ENCODE measurements at regions not wholly inside any gene's neighbourhood (a gene's known extent, or its start where the extent isn't known, plus 50 kb on each side); places are given as distances from the start of the nearest gene placed in this dataset.

DNA sequence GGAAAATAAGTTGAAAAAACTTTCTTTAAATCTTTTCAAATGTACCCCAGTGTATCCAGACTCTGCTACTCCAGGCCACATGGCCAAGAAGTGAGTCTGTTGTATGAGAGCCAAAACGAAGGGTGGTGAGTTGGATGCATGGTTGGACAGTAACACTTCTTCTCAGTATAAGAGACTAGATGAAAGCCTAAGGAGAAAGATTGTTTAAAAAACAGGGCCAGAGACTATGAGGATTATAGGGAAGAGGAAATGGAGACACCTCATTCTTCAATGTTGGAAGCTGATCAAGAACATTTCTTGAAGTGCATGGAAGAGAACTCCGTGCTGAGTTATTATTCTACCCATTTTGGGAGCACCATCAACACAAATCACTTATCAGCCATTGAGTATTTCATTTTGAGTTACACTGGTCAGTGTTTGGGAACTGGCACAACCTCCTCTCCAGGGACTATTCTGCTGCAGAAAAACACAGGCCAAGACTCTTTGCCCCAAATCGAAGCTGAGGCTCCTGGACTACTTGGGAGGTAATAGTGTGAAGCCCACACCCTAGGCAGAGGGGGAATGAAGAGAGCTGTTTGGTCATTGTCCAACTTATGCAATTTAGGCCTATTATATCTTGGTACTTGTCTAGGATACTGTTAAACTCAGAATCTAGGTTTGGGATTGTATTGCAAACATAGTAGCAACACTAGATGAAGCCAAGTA is 123.0 kb upstream of the SEC61G start:
- no peak overlapping the region for H3K4me2 ChIP-seq (ENCODE audit: low read length)
- H3K4me1 ChIP-seq (ENCODE audit: insufficient read depth, low read length, severe bottlenecking) = no peaks in the 10 kb centered on the region
- TF ChIP-seq, protein P1, sequence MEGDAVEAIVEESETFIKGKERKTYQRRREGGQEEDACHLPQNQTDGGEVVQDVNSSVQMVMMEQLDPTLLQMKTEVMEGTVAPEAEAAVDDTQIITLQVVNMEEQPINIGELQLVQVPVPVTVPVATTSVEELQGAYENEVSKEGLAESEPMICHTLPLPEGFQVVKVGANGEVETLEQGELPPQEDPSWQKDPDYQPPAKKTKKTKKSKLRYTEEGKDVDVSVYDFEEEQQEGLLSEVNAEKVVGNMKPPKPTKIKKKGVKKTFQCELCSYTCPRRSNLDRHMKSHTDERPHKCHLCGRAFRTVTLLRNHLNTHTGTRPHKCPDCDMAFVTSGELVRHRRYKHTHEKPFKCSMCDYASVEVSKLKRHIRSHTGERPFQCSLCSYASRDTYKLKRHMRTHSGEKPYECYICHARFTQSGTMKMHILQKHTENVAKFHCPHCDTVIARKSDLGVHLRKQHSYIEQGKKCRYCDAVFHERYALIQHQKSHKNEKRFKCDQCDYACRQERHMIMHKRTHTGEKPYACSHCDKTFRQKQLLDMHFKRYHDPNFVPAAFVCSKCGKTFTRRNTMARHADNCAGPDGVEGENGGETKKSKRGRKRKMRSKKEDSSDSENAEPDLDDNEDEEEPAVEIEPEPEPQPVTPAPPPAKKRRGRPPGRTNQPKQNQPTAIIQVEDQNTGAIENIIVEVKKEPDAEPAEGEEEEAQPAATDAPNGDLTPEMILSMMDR (IDR thresholded peaks at IDR 0.05; ENCODE audit: low read length) = no peak
- no peak for TF ChIP-seq EZH2 (IDR thresholded peaks at IDR 0.05; ENCODE audit: borderline replicate concordance, low read length)

DNA sequence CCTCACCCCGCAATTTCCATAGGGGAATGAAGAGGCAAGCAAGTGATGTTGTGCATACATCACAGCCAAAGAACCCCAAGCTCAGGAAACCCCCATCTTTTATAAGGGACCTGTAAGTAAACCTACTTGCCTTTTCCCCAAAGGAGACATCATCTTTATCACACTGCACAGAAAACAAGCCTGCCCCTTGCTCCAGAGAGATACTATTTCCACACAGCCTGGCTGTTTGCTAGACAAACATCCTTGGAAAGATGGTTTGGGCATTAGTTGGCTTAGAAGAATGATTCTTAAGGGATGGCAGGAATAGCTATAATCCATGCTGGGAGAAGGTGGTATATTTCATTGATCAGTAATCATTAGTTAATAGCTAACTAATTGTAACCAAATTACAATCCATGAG is 123.7 kb upstream of the SEC61G start:
- Histone ChIP-seq H4K20me1 (ENCODE audit: insufficient read depth, low read length) (no peaks in the 10 kb centered on the region), H3K27ac (ENCODE audit: low read depth, low read length, poor library complexity, severe bottlenecking) (no peak overlapping the region), H3K9me2 (ENCODE audit: low read depth, low read length) (0 out of 2 replicates have a peak, but pooled peaks cover 3% of the 10 kb centered on the region), H3K4me3 (ENCODE audit: low read depth, low read length, poor library complexity, severe bottlenecking) (no peak overlapping the region), H3K4me2 (ENCODE audit: low read length) (no peak overlapping the region), H3K36me3 (ENCODE audit: insufficient read depth, low read length) (no peaks in the 10 kb centered on the region), H3F3A (ENCODE audit: insufficient read depth, low read length) (no peaks in the 10 kb centered on the region), H3K79me2 (ENCODE audit: insufficient read depth, low read length) (no peaks in the 10 kb centered on the region), H3K27me3 (ENCODE audit: insufficient read depth, low read length) (no peaks in the 10 kb centered on the region), H3K9me3 (ENCODE audit: low read length) (no peaks in the 10 kb centered on the region), H3K9ac (ENCODE audit: low read length) (no peak overlapping the region), H2AFZ (ENCODE audit: low read length) (no peak overlapping the region), H3K4me1 (ENCODE audit: insufficient read depth, low read length, severe bottlenecking) (no peaks in the 10 kb centered on the region)
- no peak for TF ChIP-seq EZH2 (IDR thresholded peaks at IDR 0.05; ENCODE audit: borderline replicate concordance, low read length)
- TF ChIP-seq, protein P1 (IDR thresholded peaks at IDR 0.05; ENCODE audit: low read length) = no peak

More for the DNA sequence above, 123.0 kb upstream of the SEC61G start:
- no peak overlapping the region for H2AFZ ChIP-seq (ENCODE audit: low read length)
- no peak overlapping the region for H3K4me3 ChIP-seq (ENCODE audit: low read depth, low read length, poor library complexity, severe bottlenecking)
- no peaks in the 10 kb centered on the region for H4K20me1 ChIP-seq (ENCODE audit: insufficient read depth, low read length)
- no peaks in the 10 kb centered on the region for H3F3A ChIP-seq (ENCODE audit: insufficient read depth, low read length)
- H3K27me3 ChIP-seq (ENCODE audit: insufficient read depth, low read length) = no peaks in the 10 kb centered on the region
- no peaks in the 10 kb centered on the region for H3K9me3 ChIP-seq (ENCODE audit: low read length)
- H3K79me2 ChIP-seq (ENCODE audit: insufficient read depth, low read length) = no peaks in the 10 kb centered on the region
- no peaks in the 10 kb centered on the region for H3K36me3 ChIP-seq (ENCODE audit: insufficient read depth, low read length)
- no peak overlapping the region for H3K9ac ChIP-seq (ENCODE audit: low read length)
- H3K27ac ChIP-seq (ENCODE audit: low read depth, low read length, poor library complexity, severe bottlenecking) = no peak overlapping the region
- H3K9me2 ChIP-seq (ENCODE audit: low read depth, low read length) = 0 out of 2 replicates have a peak, but pooled peaks cover 3% of the 10 kb centered on the region

DNA sequence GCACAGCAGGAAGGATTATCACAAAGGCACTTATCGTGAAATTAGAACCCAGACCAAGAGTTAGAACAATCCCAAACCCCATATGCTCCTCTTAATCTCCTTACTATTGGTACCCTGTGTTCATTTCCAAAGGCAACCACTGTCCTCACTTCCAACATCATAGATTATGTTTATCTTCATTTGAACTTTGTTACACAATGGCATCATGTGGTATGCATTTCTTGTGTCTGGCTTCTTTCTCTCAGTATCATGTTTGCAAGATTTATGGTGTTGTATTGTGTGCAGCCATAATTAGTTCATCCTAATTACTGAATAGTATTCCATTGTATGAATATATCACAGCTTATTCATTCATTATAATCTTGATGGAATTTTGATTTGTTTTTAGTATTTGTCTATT is 124.6 kb upstream of the SEC61G start:
- Histone ChIP-seq H2AFZ (ENCODE audit: low read length) (no peak overlapping the region), H3K27me3 (ENCODE audit: insufficient read depth, low read length) (peaks cover 3% of the 10 kb centered on the region; the same call in 1 of the 2 replicates), H3K9ac (ENCODE audit: low read length) (no peak overlapping the region), H3K4me1 (ENCODE audit: insufficient read depth, low read length, severe bottlenecking) (no peaks in the 10 kb centered on the region), H3K9me3 (ENCODE audit: low read length) (no peaks in the 10 kb centered on the region), H3K27ac (ENCODE audit: low read depth, low read length, poor library complexity, severe bottlenecking) (no peak overlapping the region), H3K4me3 (ENCODE audit: low read depth, low read length, poor library complexity, severe bottlenecking) (no peak overlapping the region), H3K36me3 (ENCODE audit: insufficient read depth, low read length) (no peaks in the 10 kb centered on the region), H4K20me1 (ENCODE audit: insufficient read depth, low read length) (no peaks in the 10 kb centered on the region), H3K79me2 (ENCODE audit: insufficient read depth, low read length) (no peaks in the 10 kb centered on the region), H3K9me2 (ENCODE audit: low read depth, low read length) (0 out of 2 replicates have a peak, but pooled peaks cover 3% of the 10 kb centered on the region), H3K4me2 (ENCODE audit: low read length) (no peak overlapping the region), H3F3A (ENCODE audit: insufficient read depth, low read length) (no peaks in the 10 kb centered on the region)
- TF ChIP-seq EZH2 (IDR thresholded peaks at IDR 0.05; ENCODE audit: borderline replicate concordance, low read length) = no peak
- TF ChIP-seq, protein P1 (IDR thresholded peaks at IDR 0.05; ENCODE audit: low read length) = no peak

Data from OCI-LY1 (cell line).